H9 (cell line): ENCODE measurements at regions not wholly inside any gene's neighbourhood (a gene's known extent, or its start where the extent isn't known, plus 50 kb on each side); places are given as distances from the start of the nearest gene placed in this dataset.

Experiments
- DNase-seq: peaks from one replicate; pipeline ENCODE4 v3.0.0-alpha.2; 2017
- H2AFZ ChIP-seq: one replicate; pipeline ENCODE4 v1.6.1; 2013; ENCODE audit warnings: mild to moderate bottlenecking, low read length, control low read depth, moderate library complexity
- H2AK5ac ChIP-seq: 2 replicates; pipeline ENCODE4 v1.6.1; 2013; ENCODE audit warnings: low read length, control low read depth, mixed read lengths; ENCODE audit not compliant: insufficient read length
- H2BK120ac ChIP-seq: one replicate; pipeline ENCODE4 v1.6.1; 2013; ENCODE audit warnings: low read depth, mild to moderate bottlenecking, low read length, control low read depth, inconsistent platforms; ENCODE audit not compliant: poor library complexity, severe bottlenecking
- H2BK12ac ChIP-seq: 2 replicates; pipeline ENCODE4 v1.6.1; 2013; ENCODE audit warnings: low read length, control low read depth, mixed read lengths, low read depth; ENCODE audit not compliant: insufficient read length
- H2BK15ac ChIP-seq: 2 replicates; pipeline ENCODE4 v1.6.1; 2013; ENCODE audit warnings: low read depth, low read length, control low read depth
- H2BK20ac ChIP-seq: one replicate; pipeline ENCODE4 v1.6.1; 2013; ENCODE audit warnings: low read depth, mild to moderate bottlenecking, low read length, control low read depth, inconsistent platforms; ENCODE audit not compliant: poor library complexity, severe bottlenecking
- H2BK5ac ChIP-seq: 2 replicates; pipeline ENCODE4 v1.6.1; 2013; ENCODE audit warnings: low read length, control low read depth, mixed read lengths; ENCODE audit not compliant: insufficient read length
- H3K14ac ChIP-seq: 2 replicates; pipeline ENCODE4 v1.6.1; 2013; ENCODE audit warnings: low read length, control low read depth; ENCODE audit not compliant: insufficient read depth
- H3K18ac ChIP-seq: 2 replicates; pipeline ENCODE4 v1.6.1; 2013; ENCODE audit warnings: low read depth, mild to moderate bottlenecking, mixed read lengths, low read length, control low read depth; ENCODE audit not compliant: insufficient read length
- H3K23ac ChIP-seq: 2 replicates; pipeline ENCODE4 v1.6.1; 2013; ENCODE audit warnings: low read length, control low read depth, mixed read lengths, low read depth; ENCODE audit not compliant: insufficient read length
- H3K23me2 ChIP-seq: 2 replicates; pipeline ENCODE4 v1.6.1; 2013; ENCODE audit warnings: low read depth, mild to moderate bottlenecking, mixed read lengths, low read length, control low read depth; ENCODE audit not compliant: insufficient read length, poor library complexity, severe bottlenecking
- H3K27ac ChIP-seq: 2 replicates; pipeline ENCODE4 v1.5.1; 2013; ENCODE audit warnings: low read length, control low read depth, mixed read lengths, low read depth; ENCODE audit not compliant: insufficient read length
- H3K27me3 ChIP-seq: 2 replicates; pipeline ENCODE4 v1.6.1; 2013; ENCODE audit warnings: low read length, control low read depth, inconsistent platforms; ENCODE audit not compliant: insufficient read depth
- H3K4ac ChIP-seq: 2 replicates; pipeline ENCODE4 v1.6.1; 2013; ENCODE audit warnings: low read depth, mild to moderate bottlenecking, control low read depth, inconsistent platforms, low read length, moderate library complexity
- H3K4me1 ChIP-seq: 2 replicates; pipeline ENCODE4 v1.6.1; 2013; ENCODE audit warnings: low read length, control low read depth, inconsistent platforms; ENCODE audit not compliant: insufficient read depth
- H3K4me2 ChIP-seq: 2 replicates; pipeline ENCODE4 v1.6.1; 2013; ENCODE audit warnings: low read length, control low read depth, mixed read lengths; ENCODE audit not compliant: insufficient read length, insufficient read depth
- H3K56ac ChIP-seq: 2 replicates; pipeline ENCODE4 v1.6.1; 2013; ENCODE audit warnings: low read depth, mild to moderate bottlenecking, mixed read lengths, low read length, control low read depth; ENCODE audit not compliant: insufficient read length
- H3K79me1 ChIP-seq: 2 replicates; pipeline ENCODE4 v1.6.1; 2013; ENCODE audit warnings: low read depth, mild to moderate bottlenecking, moderate library complexity, low read length, control low read depth, inconsistent platforms; ENCODE audit not compliant: insufficient read depth, poor library complexity, severe bottlenecking
- H3K79me2 ChIP-seq: 2 replicates; pipeline ENCODE4 v1.6.1; 2013; ENCODE audit warnings: low read length, control low read depth, inconsistent platforms; ENCODE audit not compliant: insufficient read depth
- H3K9ac ChIP-seq: 2 replicates; pipeline ENCODE4 v1.6.1; 2013; ENCODE audit warnings: low read length, control low read depth, mixed read lengths; ENCODE audit not compliant: insufficient read length; ENCODE audit errors: extremely low read depth
- H3K9me3 ChIP-seq: one replicate; pipeline ENCODE4 v1.6.1; 2013; ENCODE audit warnings: low read depth, low read length, inconsistent platforms; ENCODE audit not compliant: control insufficient read depth
- H3T11ph ChIP-seq: one replicate; pipeline ENCODE4 v1.6.1; 2013; ENCODE audit warnings: mild to moderate bottlenecking, low read length, control low read depth, inconsistent platforms
- H4K20me1 ChIP-seq: one replicate; pipeline ENCODE4 v1.6.1; 2013; ENCODE audit not compliant: control insufficient read depth, insufficient read length, insufficient read depth
- H4K5ac ChIP-seq: 2 replicates; pipeline ENCODE4 v1.6.1; 2013; ENCODE audit warnings: low read depth, mild to moderate bottlenecking, mixed read lengths, low read length, control low read depth; ENCODE audit not compliant: insufficient read length
- H4K8ac ChIP-seq: replicated peaks from 2 replicates; pipeline ENCODE4 v1.6.1; 2013; ENCODE audit warnings: low read length, control low read depth, mixed read lengths, low read depth; ENCODE audit not compliant: insufficient read length
- H4K91ac ChIP-seq: 2 replicates; pipeline ENCODE4 v1.6.1; 2013; ENCODE audit warnings: low read depth, mild to moderate bottlenecking, moderate library complexity, mixed read lengths, low read length, control low read depth; ENCODE audit not compliant: insufficient read length
- H3K27ac Mint-ChIP-seq, 3 experiments: 2 replicates in 2 of 3; 3 replicates in 1 of 3; pipeline ENCODE4 v1.8.0; 2020 to 2021; ENCODE audit warnings: mixed read lengths in 3 of 3, mild to moderate bottlenecking in 1 of 3, moderate library complexity in 1 of 3
- H3K27me3 Mint-ChIP-seq: 2 replicates; pipeline ENCODE4 v1.8.0; 2021; ENCODE audit warnings: low read depth, mild to moderate bottlenecking, moderate library complexity, mixed read lengths
- H3K36me3 Mint-ChIP-seq, 3 experiments: 2 replicates in 2 of 3; 3 replicates in 1 of 3; pipeline ENCODE4 v1.8.0; 2020 to 2021; ENCODE audit warnings: low read depth in 3 of 3, mixed read lengths in 3 of 3; ENCODE audit not compliant: insufficient read depth in 1 of 3
- H3K4me1 Mint-ChIP-seq, 2 experiments: 2 replicates each; pipeline ENCODE4 v1.8.0; 2020; ENCODE audit warnings: mixed read lengths in 2 of 2
- H3K4me3 Mint-ChIP-seq, 2 experiments: 2 replicates in 1 of 2; 3 replicates in 1 of 2; pipeline ENCODE4 v1.8.0; 2020 to 2021; ENCODE audit warnings: mild to moderate bottlenecking in 2 of 2, mixed read lengths in 2 of 2, moderate library complexity in 1 of 2
- H3K9me3 Mint-ChIP-seq, 2 experiments: 2 replicates in 1 of 2; 3 replicates in 1 of 2; pipeline ENCODE4 v1.8.0; 2020; ENCODE audit warnings: mild to moderate bottlenecking in 2 of 2, mixed read lengths in 2 of 2, moderate library complexity in 1 of 2
- WGBS: extraction: QIAGEN DNeasy Blood & Tissue Kit; methylation state at CpG from one replicate; pipeline ENCODE4 v1.1.7; 2013; ENCODE audit warnings: missing lambda C conversion rate, low lambda C conversion rate, mixed read lengths; ENCODE audit not compliant: insufficient read length; ENCODE audit errors: extremely low coverage; 5-methylcytosine and 5-hydroxymethylcytosine counted together
- TF ChIP-seq, protein P1 (sequence below): fragments of 200-600 bp; sonication (generic); conservative IDR thresholded peaks from 3 replicates; pipeline ENCODE4 v1.8.0; 2021; ENCODE audit warnings: antibody characterized with exemption, mild to moderate bottlenecking

DNA sequence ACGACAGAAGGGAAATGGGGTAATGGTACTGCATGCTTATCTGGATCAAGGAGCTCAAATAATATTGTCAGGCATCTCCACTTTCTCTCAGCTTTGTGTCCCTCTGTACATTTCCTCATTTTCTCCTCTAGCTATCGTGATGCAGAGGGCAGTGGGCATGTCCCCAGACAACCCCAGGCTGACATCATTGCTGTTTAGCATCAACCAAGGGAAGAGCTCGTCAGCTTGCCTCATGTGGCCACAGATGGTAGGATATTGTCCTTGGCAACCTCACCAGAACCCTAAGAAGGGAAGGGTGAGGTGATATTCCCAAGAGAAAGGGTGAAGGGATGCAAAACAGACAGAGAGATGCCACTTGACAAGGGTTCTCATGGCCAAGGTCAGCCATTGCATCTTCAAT is 58.3 kb downstream of the MAFB start:
- Histone ChIP-seq H2BK5ac (no peak overlapping the region), H4K5ac (no peak overlapping the region), H3K18ac (no peak overlapping the region), H3K9me3 (no peaks in the 10 kb centered on the region), H2AFZ (no peak overlapping the region), H3K27ac (no peak overlapping the region), H4K91ac (no peak overlapping the region), H3K56ac (no peak overlapping the region), H3K14ac (no peak overlapping the region), H3K4me2 (no peak overlapping the region), H3K79me1 (no peaks in the 10 kb centered on the region), H2AK5ac (no peak overlapping the region), H3T11ph (no peak overlapping the region), H4K8ac (no peak overlapping the region), H3K4me1 (peaks cover 2% of the 10 kb centered on the region; the same call in 1 of the 2 replicates), H2BK15ac (no peak overlapping the region), H3K4ac (no peak overlapping the region), H3K23me2 (no peaks in the 10 kb centered on the region), H2BK12ac (no peak overlapping the region), H3K79me2 (no peaks in the 10 kb centered on the region), H3K9ac (no peak overlapping the region), H3K27me3 (no peaks in the 10 kb centered on the region), H4K20me1 (no peaks in the 10 kb centered on the region), H3K23ac (no peak overlapping the region), H2BK20ac (no peak overlapping the region), H2BK120ac (no peak overlapping the region)
- H3K9me3 Mint-ChIP-seq, result peaks cover 4 to 8% of the 10 kb centered on the region in 2 experiments; a peak in 3 of 5 replicates
- H3K27ac Mint-ChIP-seq, result no peak overlapping the region; a peak in 1 of 7 replicates
- peaks cover 2% of the 10 kb centered on the region; the same call in 1 of the 2 replicates for H3K27me3 Mint-ChIP-seq
- DNase-seq, result no peak
- WGBS, result no CpG with 5 or more reads among the region's 3 CpGs
- peaks cover 0 to 5% (median 3%) of the 10 kb centered on the region in 3 experiments; a peak in 2 of 7 replicates for H3K36me3 Mint-ChIP-seq
- TF ChIP-seq, protein P1, sequence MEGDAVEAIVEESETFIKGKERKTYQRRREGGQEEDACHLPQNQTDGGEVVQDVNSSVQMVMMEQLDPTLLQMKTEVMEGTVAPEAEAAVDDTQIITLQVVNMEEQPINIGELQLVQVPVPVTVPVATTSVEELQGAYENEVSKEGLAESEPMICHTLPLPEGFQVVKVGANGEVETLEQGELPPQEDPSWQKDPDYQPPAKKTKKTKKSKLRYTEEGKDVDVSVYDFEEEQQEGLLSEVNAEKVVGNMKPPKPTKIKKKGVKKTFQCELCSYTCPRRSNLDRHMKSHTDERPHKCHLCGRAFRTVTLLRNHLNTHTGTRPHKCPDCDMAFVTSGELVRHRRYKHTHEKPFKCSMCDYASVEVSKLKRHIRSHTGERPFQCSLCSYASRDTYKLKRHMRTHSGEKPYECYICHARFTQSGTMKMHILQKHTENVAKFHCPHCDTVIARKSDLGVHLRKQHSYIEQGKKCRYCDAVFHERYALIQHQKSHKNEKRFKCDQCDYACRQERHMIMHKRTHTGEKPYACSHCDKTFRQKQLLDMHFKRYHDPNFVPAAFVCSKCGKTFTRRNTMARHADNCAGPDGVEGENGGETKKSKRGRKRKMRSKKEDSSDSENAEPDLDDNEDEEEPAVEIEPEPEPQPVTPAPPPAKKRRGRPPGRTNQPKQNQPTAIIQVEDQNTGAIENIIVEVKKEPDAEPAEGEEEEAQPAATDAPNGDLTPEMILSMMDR, result no peak
- peaks cover 0 to 7% of the 10 kb centered on the region in 2 experiments; a peak in 3 of 4 replicates for H3K4me1 Mint-ChIP-seq
- no peak overlapping the region for H3K4me3 Mint-ChIP-seq
